Epithelial cell of proximal tubule (primary cell): ENCODE measurements at regions not wholly inside any gene's neighbourhood (a gene's known extent, or its start where the extent isn't known, plus 50 kb on each side); places are given as distances from the start of the nearest gene placed in this dataset.

Experiments used
- DNase-seq: peaks from one replicate; pipeline ENCODE4 v3.0.0-alpha.2; 2011; ENCODE audit warnings: low read depth
- H3K4me3 ChIP-seq: 2 replicates; pipeline ENCODE4 v1.5.1; 2011; ENCODE audit warnings: low read depth, mild to moderate bottlenecking, low read length
- CTCF ChIP-seq: conservative IDR thresholded peaks from 2 replicates; pipeline ENCODE4 v1.5.1; 2012; ENCODE audit warnings: low read depth, mild to moderate bottlenecking, low read length

GRCh38 chr1:55749975-55750627 lies 534.9 kb upstream of the USP24 start:
- TF ChIP-seq CTCF = no peak
- DNase-seq = no peak
- H3K4me3 ChIP-seq = no peak overlapping the region

DNA sequence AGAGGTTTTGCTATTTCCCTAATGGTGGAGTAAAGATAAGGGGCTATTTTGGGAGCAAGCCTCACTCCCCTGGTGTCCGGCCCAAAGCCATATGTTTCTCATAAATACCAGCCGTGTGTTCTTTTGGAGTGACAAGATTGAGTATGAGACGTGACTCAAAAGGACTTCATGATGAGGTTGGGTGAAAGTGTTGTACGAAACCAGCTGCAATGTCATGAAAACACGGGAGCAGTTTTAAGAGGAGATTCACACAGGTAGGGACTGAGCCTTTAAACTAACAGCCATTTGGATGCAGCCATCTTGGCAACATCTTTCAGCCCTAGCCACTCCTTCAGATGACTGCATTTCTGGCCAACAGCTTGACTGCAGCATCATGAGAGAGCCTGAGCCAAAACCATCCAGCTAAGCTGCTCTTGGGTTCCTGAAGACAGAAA lies 532.3 kb upstream of the USP24 start:
- H3K4me3 ChIP-seq = no peak overlapping the region
- DNase-seq = no peak
- TF ChIP-seq CTCF = no peak

DNA sequence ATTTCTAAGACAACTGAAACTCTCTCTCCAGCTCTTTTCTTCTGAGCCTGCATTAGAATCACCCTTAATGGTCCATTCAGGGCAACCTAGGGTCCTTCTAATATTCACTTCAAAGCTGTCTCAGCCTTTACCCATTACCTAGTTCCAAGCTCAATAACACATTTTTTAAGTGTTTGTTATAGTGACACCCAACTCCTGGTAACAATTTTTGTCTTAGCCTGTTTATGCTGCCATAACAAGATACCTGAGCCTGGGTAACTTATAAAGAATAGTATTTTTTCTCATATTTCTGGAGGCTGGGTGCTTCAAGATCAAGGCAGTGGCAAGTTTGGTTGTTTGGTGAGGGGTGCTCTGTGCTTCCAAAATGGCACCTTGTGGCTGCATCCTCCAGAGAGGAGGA lies 531.5 kb upstream of the USP24 start:
- DNase-seq = no peak
- no peak for TF ChIP-seq CTCF
- no peak overlapping the region for H3K4me3 ChIP-seq

DNA sequence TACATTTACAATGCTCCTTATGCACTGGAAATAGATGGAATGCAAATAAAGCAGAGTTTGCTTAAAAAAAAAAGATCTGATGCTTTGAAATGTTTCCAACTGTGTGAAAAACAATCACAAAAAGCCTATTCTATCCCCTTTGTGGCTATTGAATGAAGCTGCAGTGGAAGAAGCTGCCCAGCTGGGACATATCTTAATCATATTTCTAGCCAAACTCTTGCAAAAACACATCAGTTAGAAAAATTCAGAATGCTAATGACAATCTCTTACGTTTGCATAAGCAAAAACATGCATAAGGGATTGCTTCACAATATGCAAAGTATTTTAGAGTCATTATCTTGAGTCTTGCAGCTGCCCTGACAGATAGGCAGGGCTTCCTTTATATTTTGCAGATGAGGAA lies 526.4 kb upstream of the USP24 start:
- no peak for TF ChIP-seq CTCF

DNA sequence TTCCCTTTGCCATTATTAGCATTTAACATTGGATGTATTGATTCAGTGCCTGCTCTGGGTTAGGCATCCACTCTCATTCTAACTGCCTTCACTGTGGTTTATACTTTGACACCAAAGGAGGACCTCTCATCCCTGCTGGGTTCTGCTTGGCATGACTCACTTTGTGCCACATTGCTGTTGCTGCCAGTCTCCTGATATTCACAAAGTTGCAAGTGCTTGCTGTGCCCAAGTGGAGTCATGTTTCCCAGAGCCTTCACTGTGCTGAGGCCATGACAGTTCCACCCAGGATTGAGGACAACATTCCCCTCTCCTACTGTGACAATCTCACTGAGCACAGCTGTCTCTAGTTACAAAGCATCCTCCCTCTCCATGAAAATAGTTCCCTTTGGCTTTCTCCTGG lies 519.9 kb upstream of the USP24 start:
- H3K4me3 ChIP-seq = no peak overlapping the region
- no peak for DNase-seq
- TF ChIP-seq CTCF = no peak

More for the DNA sequence above, 526.4 kb upstream of the USP24 start:
- H3K4me3 ChIP-seq = no peak overlapping the region
- DNase-seq = no peak

DNA sequence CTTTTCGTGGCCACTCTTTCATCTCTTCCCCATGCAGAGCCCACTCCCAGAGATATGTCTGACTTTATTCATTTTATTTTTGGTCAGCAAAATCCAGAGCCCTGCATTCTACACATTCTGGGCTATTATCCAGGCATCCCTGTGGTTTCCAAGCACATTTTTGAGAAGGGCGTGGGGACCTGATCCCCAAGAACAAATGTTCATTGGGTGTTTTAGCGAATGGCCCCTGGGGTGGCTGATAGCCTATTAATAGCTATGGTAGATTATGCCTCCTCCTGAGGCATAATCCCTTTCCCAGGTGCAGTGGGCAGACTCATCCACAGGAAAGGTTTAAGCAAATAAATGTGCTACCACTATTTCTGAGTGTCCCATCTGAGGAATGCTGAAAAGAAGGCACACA lies 511.8 kb upstream of the USP24 start:
- DNase-seq = no peak
- no peak overlapping the region for H3K4me3 ChIP-seq
- TF ChIP-seq CTCF = no peak

DNA sequence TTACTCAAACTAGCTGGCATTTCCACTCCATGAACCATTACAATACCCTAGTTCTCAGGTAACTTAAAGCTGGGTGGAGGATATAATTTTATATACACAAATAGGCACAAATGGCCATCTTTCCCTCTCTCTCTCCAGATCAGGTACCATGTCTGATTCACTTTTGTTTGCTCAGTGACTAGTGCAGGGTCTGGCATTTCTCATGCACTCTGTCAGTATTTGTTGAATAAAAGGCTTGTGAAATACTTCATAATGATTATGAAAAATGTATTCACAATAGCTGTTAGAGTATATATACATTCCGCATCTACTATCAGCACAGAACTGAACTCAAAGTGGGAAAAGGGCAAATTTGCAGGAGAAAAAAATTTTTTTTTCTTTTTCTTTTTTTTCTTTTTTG lies 510.2 kb upstream of the USP24 start:
- no peak for DNase-seq
- H3K4me3 ChIP-seq = no peak overlapping the region
- no peak for TF ChIP-seq CTCF
